Vagina (tissue), 2 donors: ENCODE measurements at regions not wholly inside any gene's neighbourhood (a gene's known extent, or its start where the extent isn't known, plus 50 kb on each side); places are given as distances from the start of the nearest gene placed in this dataset.

Source experiments
- POLR2A ChIP-seq, 2 donors: fragments of 450-650 bp; IDR thresholded peaks; one replicate each; pipeline ENCODE4 v1.6.1; 2017; ENCODE audit warnings: antibody characterized with exemption in 2 of 2, mild to moderate bottlenecking in 2 of 2, moderate library complexity in 2 of 2
- TF ChIP-seq, protein P1 (sequence below), 3 experiments: fragments of 450-650 bp in 2 of 3; fragments of 200-600 bp in 1 of 3; sonication (generic) in 1 of 3; IDR thresholded peaks; one replicate each; pipeline ENCODE4 v1.5.1; 2017 to 2019; ENCODE audit warnings: antibody characterized with exemption in 3 of 3, mild to moderate bottlenecking in 2 of 3, moderate library complexity in 2 of 3

DNA sequence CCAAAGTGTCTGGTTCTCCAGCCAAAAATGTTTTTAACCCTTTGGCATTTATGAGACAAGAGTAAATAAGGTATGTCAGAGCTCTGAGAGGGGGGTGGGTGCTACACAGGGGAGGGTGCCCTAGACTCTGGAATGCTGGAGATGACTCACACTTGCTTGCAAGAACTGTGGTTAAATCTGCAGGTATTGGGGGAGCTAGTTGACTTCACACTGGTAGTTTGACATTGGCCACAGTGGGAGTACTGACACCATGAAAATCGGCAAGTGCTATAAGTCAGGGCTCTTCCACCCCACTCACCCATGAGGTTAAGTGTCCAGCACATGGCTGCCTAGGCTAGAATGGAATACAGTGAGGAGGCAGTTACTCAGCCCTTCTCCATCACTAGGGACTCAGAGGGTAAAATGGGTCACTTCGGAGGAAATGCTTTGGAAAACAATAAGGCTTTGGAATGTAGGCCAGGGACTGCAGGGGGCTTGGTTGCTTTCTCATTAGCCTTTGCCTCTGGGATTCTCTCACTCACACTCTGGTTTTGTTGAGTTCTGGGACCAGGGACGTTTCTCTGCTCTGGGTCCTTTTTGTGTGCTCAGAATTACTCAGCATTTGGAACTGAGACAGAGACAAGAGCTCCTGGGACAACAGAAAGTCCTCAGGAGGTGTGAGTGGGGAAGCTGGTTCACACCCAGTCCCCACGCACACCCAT lies 91.6 kb downstream of the ACKR3 start:
- TF ChIP-seq, protein P1, sequence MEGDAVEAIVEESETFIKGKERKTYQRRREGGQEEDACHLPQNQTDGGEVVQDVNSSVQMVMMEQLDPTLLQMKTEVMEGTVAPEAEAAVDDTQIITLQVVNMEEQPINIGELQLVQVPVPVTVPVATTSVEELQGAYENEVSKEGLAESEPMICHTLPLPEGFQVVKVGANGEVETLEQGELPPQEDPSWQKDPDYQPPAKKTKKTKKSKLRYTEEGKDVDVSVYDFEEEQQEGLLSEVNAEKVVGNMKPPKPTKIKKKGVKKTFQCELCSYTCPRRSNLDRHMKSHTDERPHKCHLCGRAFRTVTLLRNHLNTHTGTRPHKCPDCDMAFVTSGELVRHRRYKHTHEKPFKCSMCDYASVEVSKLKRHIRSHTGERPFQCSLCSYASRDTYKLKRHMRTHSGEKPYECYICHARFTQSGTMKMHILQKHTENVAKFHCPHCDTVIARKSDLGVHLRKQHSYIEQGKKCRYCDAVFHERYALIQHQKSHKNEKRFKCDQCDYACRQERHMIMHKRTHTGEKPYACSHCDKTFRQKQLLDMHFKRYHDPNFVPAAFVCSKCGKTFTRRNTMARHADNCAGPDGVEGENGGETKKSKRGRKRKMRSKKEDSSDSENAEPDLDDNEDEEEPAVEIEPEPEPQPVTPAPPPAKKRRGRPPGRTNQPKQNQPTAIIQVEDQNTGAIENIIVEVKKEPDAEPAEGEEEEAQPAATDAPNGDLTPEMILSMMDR (IDR thresholded peaks at IDR 0.05), result no peak
- TF ChIP-seq POLR2A (IDR thresholded peaks at IDR 0.05), result no peak
